ENCODE measurements at regions not wholly inside any gene's neighbourhood (a gene's known extent, or its start where the extent isn't known, plus 50 kb on each side); places are given as distances from the start of the nearest gene placed in this dataset.

- Histone ChIP-seq H2BK5ac (ENCODE audit: low read depth, low read length, poor library complexity, severe bottlenecking) (no peak overlapping the region), H3K4me2 (ENCODE audit: low read depth, low read length) (no peak overlapping the region), H4K91ac (ENCODE audit: insufficient read depth, low read depth, low read length) (no peak overlapping the region), H3K9ac (ENCODE audit: low read depth, low read length) (no peak overlapping the region), H2AK9ac (replicated peaks; ENCODE audit: low read depth, low read length, poor library complexity) (no peak overlapping the region), H3K18ac (ENCODE audit: low read depth, low read length) (no peak overlapping the region), H3K27me3 (ENCODE audit: control insufficient read depth, insufficient read depth, low read length) (no peaks in the 10 kb centered on the region), H3K9me3 (ENCODE audit: control insufficient read depth, insufficient read depth, low read length) (no peaks in the 10 kb centered on the region; the same call in 1 of the 2 replicates), H4K8ac (ENCODE audit: low read depth in 2 of 2, low read length in 2 of 2) (no peak overlapping the region), H2BK120ac (ENCODE audit: low read depth, low read length) (no peak overlapping the region), H4K20me1 (ENCODE audit: insufficient read depth, low read length) (no peaks in the 10 kb centered on the region), H3K9me1 (ENCODE audit: insufficient read depth, low read length) (no peaks in the 10 kb centered on the region), H3K27ac (ENCODE audit: insufficient read depth, low read length) (no peak overlapping the region), H3K36me3 (ENCODE audit: control insufficient read depth, insufficient read depth, low read length) (no peaks in the 10 kb centered on the region), H3K4me1 (ENCODE audit: control insufficient read depth, insufficient read depth, low read length) (no peaks in the 10 kb centered on the region), H2AK5ac (ENCODE audit: low read depth, low read length) (no peak overlapping the region), H3K56ac (ENCODE audit: extremely low read depth, insufficient read depth, low read length) (no peak overlapping the region), H3K14ac (replicated peaks; ENCODE audit: low read depth, low read length) (no peak overlapping the region), H3K23ac (ENCODE audit: low read depth, low read length) (no peak overlapping the region), H2AFZ (replicated peaks; ENCODE audit: low read length, poor library complexity) (no peak overlapping the region), H4K5ac (ENCODE audit: low read depth, low read length) (no peak overlapping the region), H2BK20ac (ENCODE audit: low read depth, low read length) (no peak overlapping the region), H3K79me1 (ENCODE audit: low read depth in 1 of 2, low read length in 2 of 2) (no peaks in the 10 kb centered on the region), H3K4me3 (ENCODE audit: insufficient read depth, low read depth, low read length) (no peak overlapping the region), H2BK15ac (ENCODE audit: low read depth, low read length) (no peak overlapping the region), H3K4ac (ENCODE audit: low read depth, low read length) (no peak overlapping the region)
- no CpG with 5 or more reads among the region's 3 CpGs for WGBS, 2 experiments (ENCODE audit: extremely low coverage in 2 of 2, insufficient read length in 1 of 2)
- TF ChIP-seq MXI1 (IDR thresholded peaks at IDR 0.05; ENCODE audit: borderline replicate concordance, low read depth, low read length), result no peak
- peak; percentile 73 for TF ChIP-seq USF2 (IDR thresholded peaks at IDR 0.05; ENCODE audit: low read depth, low read length)
- DNase-seq (peak; percentile 41), ATAC-seq (ENCODE audit: low read depth) (0 out of 2 replicates have a peak, but pooled peaks have one; percentile 27)
- ChIA-PET POLR2A (ENCODE audit: unreplicated experiment) (no interaction called here), CTCF (no interaction called here)
- dilution Hi-C loops (cut with HindIII; ENCODE audit: low sequenced_read_pairs, unreplicated experiment) (no loop called here), in situ Hi-C loops (cut with MboI; ENCODE audit: low sequenced_read_pairs) (no loop called here), intact Hi-C loops (cut with micrococcal nuclease) (loop anchor here (5.0 kb wide), 1 partner anchor 76 kb away; no protein-coding TSS in a partner anchor)
- BruUV-seq (replicated peaks), result no TSS peak
Measured at GRCh38 chrX:10350981-10351380, 194.2 kb downstream of the CLCN4 start.

All from IMR-90 (cell line).